ENCODE measurements at regions not wholly inside any gene's neighbourhood (a gene's known extent, or its start where the extent isn't known, plus 50 kb on each side); places are given as distances from the start of the nearest gene placed in this dataset.

- no peak for TF ChIP-seq CHD7 (IDR thresholded peaks at IDR 0.05; ENCODE audit: insufficient replicate concordance, low read length)
- TF ChIP-seq ASH2L (IDR thresholded peaks at IDR 0.05; ENCODE audit: low read length) = no peak
- TF ChIP-seq SRF (IDR thresholded peaks at IDR 0.05; ENCODE audit: low read depth, low read length) = no peak
- no peak for TF ChIP-seq RNF2 (IDR thresholded peaks at IDR 0.05; ENCODE audit: borderline replicate concordance, low read depth, low read length, missing control alignments, poor library complexity, severe bottlenecking)
- no peak for TF ChIP-seq KDM1A (IDR thresholded peaks at IDR 0.05; ENCODE audit: borderline replicate concordance, low read length)
- no peak for TF ChIP-seq KDM5A (IDR thresholded peaks at IDR 0.05; ENCODE audit: low read length)
- TF ChIP-seq BCL11A (IDR thresholded peaks at IDR 0.05; ENCODE audit: low read depth in 2 of 2, low read length in 2 of 2) = no peak
- no peak for TF ChIP-seq ATF3 (IDR thresholded peaks at IDR 0.05; ENCODE audit: insufficient read depth, low read depth, low read length)
- TF ChIP-seq BACH1 (IDR thresholded peaks at IDR 0.05; ENCODE audit: low read length) = no peak
- TF ChIP-seq RXRA (IDR thresholded peaks at IDR 0.05; ENCODE audit: insufficient read depth, low read depth, low read length) = no peak
These were observed 56.7 kb upstream of the APCDD1L start (continued) for GRCh38 chr20:58571693-58572427.

All from H1 (cell line).